SK-N-SH treated with all-trans-retinoic acid at 6 μM for 48 hours (cell line): ENCODE measurements at regions not wholly inside any gene's neighbourhood (a gene's known extent, or its start where the extent isn't known, plus 50 kb on each side); places are given as distances from the start of the nearest gene placed in this dataset.

Experiments
- ATAC-seq: fragments of 200-7000 bp; cut with Tn5 transposase; 3 replicates; pipeline ENCODE4 v1.9.1; 2020; ENCODE audit warnings: mild to moderate bottlenecking, moderate library complexity
- ARNTL ChIP-seq: fragments of 450-650 bp; formaldehyde crosslinking; IDR thresholded peaks from 2 replicates; pipeline ENCODE4 v1.5.0; 2020; ENCODE audit warnings: low read depth, mild to moderate bottlenecking, moderate library complexity, borderline replicate concordance
- CSDC2 ChIP-seq: fragments of 250-450 bp; sonication (Bioruptor Pico); IDR thresholded peaks from 2 replicates; pipeline ENCODE4 v1.5.0; 2020; ENCODE audit warnings: mild to moderate bottlenecking, moderate library complexity
- ESRRG ChIP-seq: fragments of 250-450 bp; sonication (Bioruptor Pico); IDR thresholded peaks from 2 replicates; pipeline ENCODE4 v1.6.1; 2021; ENCODE audit warnings: mild to moderate bottlenecking
- GLIS3 ChIP-seq: fragments of 250-450 bp; sonication (Bioruptor Pico); IDR thresholded peaks from 2 replicates; pipeline ENCODE4 v1.5.0; 2020; ENCODE audit warnings: mild to moderate bottlenecking, moderate library complexity
- ISL1 ChIP-seq: fragments of 250-450 bp; sonication (Bioruptor Pico); IDR thresholded peaks from 2 replicates; pipeline ENCODE4 v2.1.2; 2022; ENCODE audit warnings: mild to moderate bottlenecking, moderate library complexity
- OSR1 ChIP-seq: fragments of 250-450 bp; sonication (Bioruptor Pico); IDR thresholded peaks from 2 replicates; pipeline ENCODE4 v1.8.0; 2022; ENCODE audit warnings: moderate library complexity, mild to moderate bottlenecking, inconsistent platforms
- PPARA ChIP-seq: fragments of 250-450 bp; sonication (Bioruptor Pico); IDR thresholded peaks from 2 replicates; pipeline ENCODE4 v1.5.0; 2020; ENCODE audit warnings: mild to moderate bottlenecking, borderline replicate concordance
- RARB ChIP-seq: fragments of 250-450 bp; sonication (Bioruptor Pico); IDR thresholded peaks from 2 replicates; pipeline ENCODE4 v1.8.0; 2021; ENCODE audit warnings: mild to moderate bottlenecking, moderate library complexity
- SNAI2 ChIP-seq: fragments of 250-450 bp; sonication (Bioruptor Pico); IDR thresholded peaks from 2 replicates; pipeline ENCODE4 v1.5.0; 2020; ENCODE audit warnings: mild to moderate bottlenecking, moderate library complexity
- TSHZ2 ChIP-seq: fragments of 250-450 bp; sonication (Bioruptor Pico); IDR thresholded peaks from 2 replicates; pipeline ENCODE4 v1.5.0; 2020; ENCODE audit warnings: mild to moderate bottlenecking, moderate library complexity
- ZC3H10 ChIP-seq: fragments of 250-450 bp; sonication (Bioruptor Pico); IDR thresholded peaks from 2 replicates; pipeline ENCODE4 v1.5.1; 2021; ENCODE audit warnings: mild to moderate bottlenecking, moderate library complexity
- ZFP3 ChIP-seq: fragments of 250-450 bp; sonication (Bioruptor Pico); IDR thresholded peaks from 2 replicates; pipeline ENCODE4 v1.5.0; 2020; ENCODE audit warnings: mild to moderate bottlenecking, moderate library complexity
- ZFP30 ChIP-seq: fragments of 450-650 bp; formaldehyde crosslinking; IDR thresholded peaks from 2 replicates; pipeline ENCODE4 v1.5.0; 2022; ENCODE audit warnings: mild to moderate bottlenecking, moderate library complexity
- ZNF565 ChIP-seq: fragments of 450-650 bp; formaldehyde crosslinking; conservative IDR thresholded peaks from 2 replicates; pipeline ENCODE4 v1.5.0; 2020; ENCODE audit warnings: low read depth, mild to moderate bottlenecking, moderate library complexity
- ZNF8 ChIP-seq: fragments of 450-650 bp; formaldehyde crosslinking; IDR thresholded peaks from 2 replicates; pipeline ENCODE4 v1.5.0; 2020; ENCODE audit warnings: mild to moderate bottlenecking, moderate library complexity
- TF ChIP-seq, protein P1 (sequence below): fragments of 250-450 bp; sonication (Bioruptor Pico); IDR thresholded peaks from 2 replicates; pipeline ENCODE4 v1.8.0; 2020; ENCODE audit warnings: mild to moderate bottlenecking, moderate library complexity, borderline replicate concordance
- TF ChIP-seq, protein P2 (sequence below): fragments of 250-450 bp; sonication (Bioruptor Pico); IDR thresholded peaks from 2 replicates; pipeline ENCODE4 v1.5.1; 2021; ENCODE audit warnings: mild to moderate bottlenecking, moderate library complexity
- TF ChIP-seq, protein P3 (sequence below): fragments of 250-450 bp; sonication (Bioruptor Pico); IDR thresholded peaks from 2 replicates; pipeline ENCODE4 v1.5.1; 2020; ENCODE audit warnings: low read depth, mild to moderate bottlenecking, moderate library complexity
- TF ChIP-seq, protein P4 (sequence below): fragments of 250-450 bp; sonication (Bioruptor Pico); IDR thresholded peaks from 2 replicates; pipeline ENCODE4 v1.8.0; 2021; ENCODE audit warnings: low read depth, mild to moderate bottlenecking, moderate library complexity, borderline replicate concordance

DNA sequence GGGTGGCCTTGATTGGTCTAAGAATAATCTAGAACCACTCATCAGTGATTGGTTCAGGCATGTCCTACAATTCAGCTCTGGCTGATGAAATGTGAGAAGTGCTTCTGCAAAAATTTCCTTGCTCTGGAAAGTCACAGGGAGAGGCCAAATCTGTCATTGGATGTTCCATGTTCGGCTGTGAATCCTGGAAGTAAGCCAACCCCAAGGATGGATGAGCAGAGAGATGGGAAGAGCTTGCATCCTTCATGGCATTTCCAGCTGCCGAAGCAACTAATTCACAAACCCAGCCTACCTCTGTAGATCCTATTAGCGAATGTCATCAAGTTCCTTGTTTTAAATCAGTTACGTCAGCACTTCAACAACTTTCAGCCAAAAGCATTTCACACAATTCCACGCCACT lies 187.2 kb upstream of the SOX4 start:
- no peak for ATAC-seq
- TF ChIP-seq, protein P1, sequence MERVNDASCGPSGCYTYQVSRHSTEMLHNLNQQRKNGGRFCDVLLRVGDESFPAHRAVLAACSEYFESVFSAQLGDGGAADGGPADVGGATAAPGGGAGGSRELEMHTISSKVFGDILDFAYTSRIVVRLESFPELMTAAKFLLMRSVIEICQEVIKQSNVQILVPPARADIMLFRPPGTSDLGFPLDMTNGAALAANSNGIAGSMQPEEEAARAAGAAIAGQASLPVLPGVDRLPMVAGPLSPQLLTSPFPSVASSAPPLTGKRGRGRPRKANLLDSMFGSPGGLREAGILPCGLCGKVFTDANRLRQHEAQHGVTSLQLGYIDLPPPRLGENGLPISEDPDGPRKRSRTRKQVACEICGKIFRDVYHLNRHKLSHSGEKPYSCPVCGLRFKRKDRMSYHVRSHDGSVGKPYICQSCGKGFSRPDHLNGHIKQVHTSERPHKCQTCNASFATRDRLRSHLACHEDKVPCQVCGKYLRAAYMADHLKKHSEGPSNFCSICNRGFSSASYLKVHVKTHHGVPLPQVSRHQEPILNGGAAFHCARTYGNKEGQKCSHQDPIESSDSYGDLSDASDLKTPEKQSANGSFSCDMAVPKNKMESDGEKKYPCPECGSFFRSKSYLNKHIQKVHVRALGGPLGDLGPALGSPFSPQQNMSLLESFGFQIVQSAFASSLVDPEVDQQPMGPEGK, result no peak
- TF ChIP-seq, protein P2, sequence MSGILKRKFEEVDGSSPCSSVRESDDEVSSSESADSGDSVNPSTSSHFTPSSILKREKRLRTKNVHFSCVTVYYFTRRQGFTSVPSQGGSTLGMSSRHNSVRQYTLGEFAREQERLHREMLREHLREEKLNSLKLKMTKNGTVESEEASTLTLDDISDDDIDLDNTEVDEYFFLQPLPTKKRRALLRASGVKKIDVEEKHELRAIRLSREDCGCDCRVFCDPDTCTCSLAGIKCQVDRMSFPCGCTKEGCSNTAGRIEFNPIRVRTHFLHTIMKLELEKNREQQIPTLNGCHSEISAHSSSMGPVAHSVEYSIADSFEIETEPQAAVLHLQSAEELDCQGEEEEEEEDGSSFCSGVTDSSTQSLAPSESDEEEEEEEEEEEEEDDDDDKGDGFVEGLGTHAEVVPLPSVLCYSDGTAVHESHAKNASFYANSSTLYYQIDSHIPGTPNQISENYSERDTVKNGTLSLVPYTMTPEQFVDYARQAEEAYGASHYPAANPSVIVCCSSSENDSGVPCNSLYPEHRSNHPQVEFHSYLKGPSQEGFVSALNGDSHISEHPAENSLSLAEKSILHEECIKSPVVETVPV (CRISPR knock-in tag), result no peak
- TF ChIP-seq ARNTL (CRISPR knock-in tag), result no peak
- no peak for TF ChIP-seq PPARA (CRISPR knock-in tag)
- no peak for TF ChIP-seq ZC3H10 (CRISPR knock-in tag)
- TF ChIP-seq, protein P3, sequence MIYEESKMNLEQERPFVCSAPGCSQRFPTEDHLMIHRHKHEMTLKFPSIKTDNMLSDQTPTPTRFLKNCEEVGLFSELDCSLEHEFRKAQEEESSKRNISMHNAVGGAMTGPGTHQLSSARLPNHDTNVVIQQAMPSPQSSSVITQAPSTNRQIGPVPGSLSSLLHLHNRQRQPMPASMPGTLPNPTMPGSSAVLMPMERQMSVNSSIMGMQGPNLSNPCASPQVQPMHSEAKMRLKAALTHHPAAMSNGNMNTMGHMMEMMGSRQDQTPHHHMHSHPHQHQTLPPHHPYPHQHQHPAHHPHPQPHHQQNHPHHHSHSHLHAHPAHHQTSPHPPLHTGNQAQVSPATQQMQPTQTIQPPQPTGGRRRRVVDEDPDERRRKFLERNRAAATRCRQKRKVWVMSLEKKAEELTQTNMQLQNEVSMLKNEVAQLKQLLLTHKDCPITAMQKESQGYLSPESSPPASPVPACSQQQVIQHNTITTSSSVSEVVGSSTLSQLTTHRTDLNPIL (CRISPR knock-in tag), result no peak
- no peak for TF ChIP-seq RARB (CRISPR knock-in tag)
- no peak for TF ChIP-seq ZFP3 (CRISPR knock-in tag)
- TF ChIP-seq OSR1, result no peak
- no peak for TF ChIP-seq ESRRG (CRISPR knock-in tag)

- TF ChIP-seq RARB (CRISPR knock-in tag) (no peak), ZNF8 (no peak), SNAI2 (CRISPR knock-in tag) (no peak)
Measured at GRCh38 chr6:21409231-21409630, 184.3 kb upstream of the SOX4 start.

DNA sequence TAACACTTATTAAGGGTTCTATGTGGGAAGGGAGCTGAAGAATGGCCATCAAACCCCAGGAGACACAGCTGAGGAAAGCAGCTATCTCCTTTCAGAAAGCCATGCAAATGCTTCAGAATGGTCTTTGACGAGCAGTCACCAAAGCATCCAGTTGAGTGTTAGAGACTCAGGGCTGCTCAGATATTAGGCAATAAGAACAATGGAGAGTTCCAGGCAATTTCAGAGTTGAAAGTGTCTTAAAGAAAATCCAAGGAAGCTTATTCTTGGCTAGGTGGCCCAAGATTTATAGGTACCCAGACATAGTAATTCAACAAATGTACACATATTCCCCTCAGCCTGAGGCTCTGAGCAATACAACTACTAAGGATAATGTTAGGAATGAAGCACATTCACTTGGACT lies 180.1 kb upstream of the SOX4 start:
- no peak for ATAC-seq

More at GRCh38 chr6:21409231-21409630, 184.3 kb upstream of the SOX4 start:
- ATAC-seq, result no peak

DNA sequence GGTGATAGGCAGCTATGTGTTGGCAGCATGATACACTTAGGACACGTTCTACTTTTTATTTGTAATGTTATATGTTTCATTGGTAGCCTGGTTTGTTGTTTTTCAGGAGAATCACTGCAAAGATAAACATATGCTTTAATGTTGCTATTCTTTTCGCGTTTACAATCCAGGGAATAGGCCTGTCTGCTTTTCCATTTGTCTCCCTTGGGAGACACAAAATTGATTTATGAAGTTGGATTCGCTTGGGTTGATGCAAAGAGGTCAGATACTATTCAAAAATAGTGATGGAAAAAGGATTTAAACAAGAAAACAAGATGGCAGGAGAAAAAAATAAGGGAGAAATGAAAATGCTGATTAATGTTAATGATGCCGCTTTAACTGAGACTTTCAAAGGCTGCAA lies 179.5 kb upstream of the SOX4 start:
- TF ChIP-seq ZNF565 (CRISPR knock-in tag) (no peak), ISL1 (CRISPR knock-in tag) (no peak), CSDC2 (CRISPR knock-in tag) (no peak), ZFP30 (CRISPR knock-in tag) (no peak), TSHZ2 (CRISPR knock-in tag) (no peak), GLIS3 (no peak), ZNF8 (no peak), SNAI2 (CRISPR knock-in tag) (no peak)
- TF ChIP-seq, protein P1, result no peak
- TF ChIP-seq, protein P4, sequence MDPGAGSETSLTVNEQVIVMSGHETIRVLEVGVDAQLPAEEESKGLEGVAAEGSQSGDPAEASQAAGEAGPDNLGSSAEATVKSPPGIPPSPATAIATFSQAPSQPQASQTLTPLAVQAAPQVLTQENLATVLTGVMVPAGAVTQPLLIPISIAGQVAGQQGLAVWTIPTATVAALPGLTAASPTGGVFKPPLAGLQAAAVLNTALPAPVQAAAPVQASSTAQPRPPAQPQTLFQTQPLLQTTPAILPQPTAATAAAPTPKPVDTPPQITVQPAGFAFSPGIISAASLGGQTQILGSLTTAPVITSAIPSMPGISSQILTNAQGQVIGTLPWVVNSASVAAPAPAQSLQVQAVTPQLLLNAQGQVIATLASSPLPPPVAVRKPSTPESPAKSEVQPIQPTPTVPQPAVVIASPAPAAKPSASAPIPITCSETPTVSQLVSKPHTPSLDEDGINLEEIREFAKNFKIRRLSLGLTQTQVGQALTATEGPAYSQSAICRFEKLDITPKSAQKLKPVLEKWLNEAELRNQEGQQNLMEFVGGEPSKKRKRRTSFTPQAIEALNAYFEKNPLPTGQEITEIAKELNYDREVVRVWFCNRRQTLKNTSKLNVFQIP (CRISPR knock-in tag), result no peak
- TF ChIP-seq, protein P3 (CRISPR knock-in tag), result no peak
- TF ChIP-seq, all 23 proteins: peak for 0
- no peak for ATAC-seq

More for the DNA sequence above, 180.1 kb upstream of the SOX4 start:
- TF ChIP-seq RARB (CRISPR knock-in tag) (no peak), ZNF565 (CRISPR knock-in tag) (no peak), GLIS3 (no peak)
- TF ChIP-seq, all 23 proteins: peak for 0
